GM19467 (cell line): ENCODE measurements at regions not wholly inside any gene's neighbourhood (a gene's known extent, or its start where the extent isn't known, plus 50 kb on each side); places are given as distances from the start of the nearest gene placed in this dataset.

ENCODE experiments used
- ATAC-seq: cut with Tn5 transposase; IDR thresholded peaks from one replicate; pipeline ENCODE4 v1.9.1; 2021; ENCODE audit warnings: mild to moderate bottlenecking, moderate library complexity; ENCODE audit not compliant: unreplicated experiment

DNA sequence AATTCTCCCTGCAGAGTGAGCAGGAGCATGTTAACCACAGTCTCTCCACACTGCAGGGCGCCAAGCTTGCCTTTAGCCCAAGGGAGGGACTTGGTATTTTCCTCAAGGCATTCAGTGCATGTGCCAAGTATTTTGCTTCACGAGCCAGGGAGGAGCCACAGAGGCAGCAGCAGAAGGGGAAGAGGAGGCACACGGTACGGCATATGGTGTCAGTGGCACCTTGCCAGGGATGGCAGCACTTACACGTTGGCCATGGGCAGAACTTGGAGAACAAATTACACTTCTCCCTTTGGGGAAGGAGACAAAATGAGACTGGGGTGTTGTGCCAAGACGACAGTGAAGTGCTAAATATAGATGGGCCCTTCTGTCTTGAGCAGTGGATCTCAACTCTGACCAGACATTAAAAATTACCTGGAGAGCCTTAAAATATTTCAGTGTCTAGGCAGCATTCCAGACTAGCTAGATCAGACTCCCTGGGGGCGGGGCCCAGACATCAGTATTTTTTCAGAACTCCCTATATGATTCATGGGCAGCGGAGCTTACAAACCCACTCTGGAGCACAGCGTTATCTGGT, 155.8 kb downstream of the DRD1 start:
- no peak for ATAC-seq

DNA sequence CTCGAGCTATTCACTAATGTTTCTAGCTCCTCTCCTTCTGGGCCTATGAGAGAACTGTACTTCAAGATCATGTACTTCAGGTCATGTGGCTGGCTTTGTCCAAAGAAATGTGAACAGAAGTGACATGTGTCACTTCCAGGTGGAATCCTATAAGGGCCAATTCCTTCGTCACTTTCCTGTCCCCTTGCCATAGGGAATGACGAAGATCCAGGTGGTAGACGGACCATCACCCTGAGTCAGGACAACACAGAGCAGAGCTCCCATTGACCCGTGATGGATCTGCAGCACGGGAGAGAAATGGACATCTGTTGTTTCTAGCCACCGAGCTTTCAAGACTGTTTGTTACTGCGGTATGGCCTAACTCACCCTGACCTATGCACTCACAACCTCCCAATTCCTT, 157.0 kb downstream of the DRD1 start:
- no peak for ATAC-seq

DNA sequence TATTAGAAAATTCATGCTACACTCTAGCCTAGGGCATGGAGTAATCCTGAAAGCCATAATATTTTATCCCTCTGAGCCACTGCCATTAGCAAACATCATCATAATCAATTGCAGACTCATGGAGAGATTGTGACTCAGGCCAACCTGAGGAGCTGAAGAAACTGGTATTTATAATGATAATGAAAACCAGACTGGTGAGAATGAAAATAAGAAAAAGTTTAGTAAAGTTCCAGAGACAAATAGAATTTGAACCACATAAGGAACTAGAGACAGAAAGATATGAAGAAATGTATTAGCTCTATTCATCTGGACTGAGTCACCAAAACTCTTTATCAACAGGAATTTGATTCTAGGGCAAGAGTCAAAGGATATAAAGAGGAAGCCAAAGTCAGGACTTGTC, 158.7 kb downstream of the DRD1 start:
- ATAC-seq = no peak

DNA sequence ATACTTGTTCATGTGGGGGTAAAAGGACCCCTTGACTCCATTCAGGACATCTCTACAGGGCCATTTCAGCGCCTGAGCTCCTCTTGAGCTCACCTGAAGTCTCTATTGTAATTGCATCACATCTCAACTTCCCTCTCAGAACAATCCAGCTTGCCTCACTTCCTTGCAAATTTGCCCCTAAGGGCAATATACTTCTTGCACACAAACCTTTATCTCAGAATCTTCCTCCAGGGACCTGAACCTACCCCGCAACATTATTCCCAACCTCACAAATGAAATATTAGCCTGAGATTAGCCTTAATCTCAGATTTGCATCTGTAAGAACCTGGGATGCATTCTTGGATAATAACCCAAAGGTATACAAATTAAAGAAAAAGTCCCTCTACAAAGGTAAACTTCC, 159.2 kb downstream of the DRD1 start:
- ATAC-seq = no peak

DNA sequence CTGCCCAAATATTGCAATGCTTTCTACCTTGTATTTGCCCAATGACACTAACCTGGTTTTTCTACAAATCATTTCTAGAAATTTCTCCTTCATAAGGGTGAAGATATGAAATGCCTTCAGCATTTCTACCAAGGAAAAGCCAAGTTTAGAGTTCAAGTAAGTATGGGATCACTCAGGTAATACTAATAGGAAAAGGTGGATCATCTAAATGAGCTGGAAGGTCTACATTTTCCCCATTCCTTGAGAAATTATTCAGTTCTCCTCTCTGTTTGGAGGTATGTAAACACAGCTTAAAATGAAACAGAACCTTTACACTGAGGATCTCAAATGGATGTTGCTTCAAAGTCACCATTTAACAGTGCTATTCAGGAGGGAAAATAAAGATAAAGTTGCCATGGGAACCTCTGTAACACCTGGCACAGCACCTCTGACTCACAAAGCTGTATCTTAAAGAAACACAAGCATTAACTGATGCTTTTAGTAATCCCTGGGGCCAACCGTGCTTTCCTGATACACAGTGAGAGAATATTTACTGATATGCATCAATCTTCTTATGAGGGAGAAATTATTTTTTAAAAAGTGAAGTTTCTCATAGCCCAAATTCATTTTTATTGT, 161.3 kb downstream of the DRD1 start:
- no peak for ATAC-seq

DNA sequence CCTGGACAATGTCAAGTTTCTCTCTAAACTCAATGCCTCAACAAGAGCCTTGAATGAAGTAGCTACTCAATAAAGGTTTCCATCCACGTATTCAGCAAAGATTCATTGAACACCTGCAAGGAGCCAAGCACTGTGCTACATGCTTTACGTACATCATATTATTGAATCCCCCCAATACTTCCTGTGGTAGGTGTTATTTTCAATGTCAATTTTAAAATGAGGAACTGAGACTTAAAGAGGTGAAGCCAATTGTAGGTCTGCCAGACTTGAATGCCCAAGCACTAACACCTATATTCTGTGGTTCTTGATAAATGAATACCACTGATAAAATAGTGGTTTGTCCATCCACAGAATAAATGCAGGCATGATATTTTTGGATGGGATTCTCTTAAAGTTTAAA, 162.3 kb downstream of the DRD1 start:
- ATAC-seq = no peak

DNA sequence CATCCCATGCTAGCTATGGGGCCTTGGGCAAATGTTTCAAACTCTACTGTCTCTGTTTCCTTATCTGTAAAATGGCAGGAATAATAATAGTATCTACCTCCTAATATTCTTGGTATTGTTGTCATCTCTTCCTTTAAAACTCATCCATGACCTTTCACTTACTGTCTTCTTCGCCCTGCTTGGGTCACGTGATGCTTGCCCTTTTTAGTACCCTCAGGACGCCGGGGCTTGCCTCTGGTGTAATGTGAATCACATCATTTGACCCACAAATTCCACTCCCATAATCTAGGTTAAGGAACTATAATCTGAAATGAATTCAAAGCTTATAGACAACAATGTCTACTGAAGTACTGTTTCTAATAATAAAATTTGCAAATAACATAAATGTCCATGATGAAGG, 162.7 kb downstream of the DRD1 start:
- ATAC-seq = no peak

DNA sequence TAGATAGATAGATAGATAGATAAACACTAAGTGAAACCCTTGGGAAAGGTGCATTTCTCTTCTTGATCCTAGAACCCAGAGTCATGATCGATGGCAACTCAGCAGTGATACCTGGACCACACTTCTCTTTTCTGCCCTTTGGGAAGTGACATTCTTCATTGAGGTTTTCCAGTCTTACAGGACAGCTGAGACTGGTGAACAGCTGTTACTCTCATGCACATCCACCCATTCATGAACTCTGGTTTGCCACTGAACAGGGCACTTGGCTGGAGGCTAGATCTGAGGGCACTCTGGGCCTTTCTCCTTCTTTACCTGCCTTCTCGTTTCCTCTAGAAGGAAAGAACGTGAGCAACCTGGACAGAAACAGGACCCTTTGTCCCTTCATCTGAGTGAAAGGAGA, 164.5 kb downstream of the DRD1 start:
- no peak for ATAC-seq

DNA sequence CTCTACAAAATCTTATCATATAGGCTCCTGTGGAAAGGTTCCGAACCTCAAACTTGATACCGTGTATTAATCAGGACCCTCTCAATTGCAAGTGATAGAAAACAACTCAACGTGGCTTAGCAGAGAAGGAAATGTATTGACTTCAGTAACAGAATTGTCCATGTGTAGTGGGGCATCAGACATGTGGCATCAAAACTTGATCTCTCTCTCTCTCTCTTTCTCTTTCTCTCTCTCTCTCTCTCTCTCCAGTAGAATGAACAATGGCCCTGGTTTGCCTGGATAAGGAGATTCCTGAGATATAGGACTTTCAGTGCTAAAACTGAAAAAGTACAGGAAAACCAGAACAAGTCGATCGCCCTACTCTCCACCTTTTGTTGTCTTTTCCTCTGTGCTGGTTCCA, 168.2 kb downstream of the DRD1 start:
- ATAC-seq = no peak

DNA sequence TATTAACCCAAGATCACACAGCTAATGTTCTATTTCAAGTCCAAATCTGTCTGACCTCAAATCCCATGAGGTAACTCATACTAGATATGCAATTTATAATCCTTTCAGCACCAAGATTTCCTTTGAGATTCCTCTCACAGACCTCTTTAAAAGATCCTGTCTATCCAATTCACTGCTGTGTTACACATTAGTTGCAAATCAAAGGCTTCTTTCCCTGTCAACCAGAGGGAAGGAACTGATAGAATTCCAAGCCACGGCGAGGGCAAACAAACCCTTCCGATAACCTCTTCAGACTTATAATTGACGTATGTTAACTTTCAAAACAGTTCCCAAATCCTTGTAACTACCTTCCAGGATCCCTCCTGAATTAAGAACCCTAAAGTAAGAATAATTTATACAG, 168.9 kb downstream of the DRD1 start:
- ATAC-seq = no peak

DNA sequence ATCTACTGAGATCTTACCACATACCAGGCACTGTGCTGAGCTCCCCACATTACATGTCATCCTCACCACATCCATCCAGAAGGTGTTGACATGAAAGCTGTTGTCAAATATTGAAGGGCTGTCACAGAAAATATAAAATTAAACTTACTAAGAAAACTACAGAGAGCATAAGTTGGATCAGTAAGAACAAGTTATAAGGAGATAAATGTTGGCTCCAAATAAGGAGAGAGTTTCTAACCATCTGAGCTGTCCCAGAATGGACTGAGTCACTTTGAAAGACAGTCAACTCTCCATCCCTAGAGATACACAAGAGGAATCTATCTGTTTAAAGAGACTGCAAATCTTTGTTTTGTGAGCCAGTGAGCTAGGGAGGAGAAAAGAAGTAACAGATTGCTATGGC, 169.8 kb downstream of the DRD1 start:
- no peak for ATAC-seq

DNA sequence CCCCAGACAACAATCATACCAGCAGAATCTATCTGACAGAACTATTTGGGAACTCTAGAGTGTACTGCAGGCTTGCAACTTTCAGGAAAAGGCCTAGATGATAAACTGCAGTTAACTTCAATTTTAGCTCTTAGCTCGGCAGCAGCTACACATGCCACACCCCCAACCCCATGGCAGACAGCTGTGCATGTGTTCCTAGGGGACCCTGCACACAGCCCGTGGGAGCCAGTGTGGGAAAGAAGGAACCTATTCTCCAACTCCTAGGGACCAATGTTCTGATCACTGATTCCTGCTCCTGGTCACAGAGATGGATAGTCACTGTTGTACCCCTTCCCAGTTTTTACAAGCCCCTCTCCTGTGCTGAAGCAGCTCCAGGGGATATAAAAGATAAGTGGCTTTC, 179.6 kb downstream of the DRD1 start:
- no peak for ATAC-seq

DNA sequence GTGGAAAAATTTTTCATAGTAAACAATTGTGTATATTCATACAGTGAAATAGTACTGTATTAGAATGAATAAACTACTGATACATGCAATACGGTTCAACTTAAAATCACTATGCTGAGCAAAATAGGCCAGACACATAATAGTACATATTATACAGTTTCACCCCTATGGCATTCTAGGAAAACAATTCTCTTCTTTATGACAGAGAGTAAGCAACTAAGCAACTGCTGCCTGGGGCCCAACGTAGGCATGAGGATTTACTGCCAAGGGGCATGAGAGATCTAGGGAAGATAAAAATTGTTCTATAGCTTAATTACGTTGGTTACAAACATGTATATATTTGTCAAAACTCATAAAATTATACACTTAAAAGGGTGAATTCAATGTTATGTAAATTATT, 180.2 kb downstream of the DRD1 start:
- no peak for ATAC-seq

DNA sequence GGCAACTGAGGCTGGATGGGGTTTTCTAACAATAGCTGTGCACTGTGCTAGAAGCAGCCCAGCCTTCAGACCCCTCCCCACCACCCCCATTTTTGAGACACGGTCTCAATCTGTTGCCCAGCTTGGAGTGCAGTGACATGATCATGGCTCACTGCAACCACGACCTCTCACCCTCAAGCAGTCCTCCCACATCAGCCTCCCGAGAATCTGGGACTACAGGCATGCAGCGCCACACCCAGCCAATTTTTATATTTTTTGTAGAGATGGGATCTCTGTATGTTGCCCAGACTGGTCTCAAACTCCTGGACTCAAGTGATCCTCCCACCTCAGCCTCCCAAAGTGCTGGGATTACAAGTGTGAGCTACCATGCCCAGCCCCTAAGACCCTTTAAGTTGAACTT, 182.5 kb downstream of the DRD1 start:
- no peak for ATAC-seq

DNA sequence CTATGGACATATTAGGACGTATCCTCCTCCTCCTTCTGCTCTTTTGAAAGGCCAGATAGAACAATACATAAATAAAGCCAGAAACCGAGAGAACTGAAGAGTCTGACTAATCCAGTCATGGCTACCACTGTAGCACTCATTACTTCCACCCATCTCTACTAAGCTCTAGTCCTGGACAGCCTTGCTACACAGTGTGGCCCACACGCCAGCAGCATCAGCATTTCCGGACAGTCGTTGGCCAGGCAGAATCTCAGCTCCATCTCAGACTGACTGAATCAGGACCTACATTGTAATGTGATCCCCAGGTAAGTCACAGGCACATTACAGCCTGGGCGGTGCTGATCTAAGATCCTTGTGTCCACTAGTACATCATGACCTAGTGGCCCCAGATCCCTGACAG, 182.9 kb downstream of the DRD1 start:
- no peak for ATAC-seq

DNA sequence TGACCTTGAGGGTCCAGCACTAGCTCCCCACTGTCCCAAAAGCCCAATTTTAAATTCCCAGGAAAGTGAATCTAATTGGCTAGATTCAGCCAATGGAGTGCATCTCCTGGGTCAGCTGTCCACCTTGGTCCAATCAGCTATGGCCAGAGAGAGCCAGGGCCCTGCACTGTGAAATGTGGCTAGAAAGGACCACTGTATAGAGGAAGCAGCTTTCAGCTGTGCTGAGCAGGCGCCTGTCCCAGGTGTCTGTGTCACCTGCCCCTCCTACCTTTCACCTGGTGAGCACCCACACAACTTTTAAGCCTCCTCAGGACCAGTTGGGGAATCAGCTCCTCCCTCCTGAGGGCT, 186.2 kb downstream of the DRD1 start:
- ATAC-seq = no peak

DNA sequence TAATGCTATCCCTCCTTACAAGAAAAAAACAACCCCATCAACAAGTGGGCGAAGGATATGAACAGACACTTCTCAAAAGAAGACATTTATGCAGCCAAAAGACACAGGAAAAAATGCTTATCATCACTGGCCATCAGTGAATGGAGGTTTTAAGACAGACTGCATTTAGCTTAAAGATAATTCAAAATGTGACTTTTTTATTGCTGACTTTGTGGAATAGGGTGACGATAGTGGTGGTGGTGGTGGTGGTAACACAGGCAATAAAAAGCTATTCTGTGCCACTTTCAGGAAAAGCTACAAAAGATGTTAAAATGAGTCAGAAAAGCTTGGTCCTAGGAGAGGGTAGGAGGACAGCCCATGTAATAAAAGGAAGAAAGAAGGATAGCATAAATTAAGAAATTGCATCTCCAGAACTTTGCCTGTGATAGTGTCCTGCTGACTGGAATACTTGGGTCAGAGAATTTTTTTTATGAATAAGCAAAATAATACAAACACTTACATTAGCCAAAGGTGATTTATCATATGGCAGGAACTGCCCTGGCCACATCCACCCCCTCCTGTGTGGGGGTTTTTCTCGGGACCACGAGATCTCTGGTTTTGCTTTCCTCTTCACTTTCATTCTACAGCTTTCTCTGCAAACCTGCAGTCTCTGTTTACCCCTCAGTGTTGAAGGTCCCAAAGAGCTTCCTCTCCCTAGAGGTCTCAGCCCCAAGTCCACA, 186.7 kb downstream of the DRD1 start:
- no peak for ATAC-seq

DNA sequence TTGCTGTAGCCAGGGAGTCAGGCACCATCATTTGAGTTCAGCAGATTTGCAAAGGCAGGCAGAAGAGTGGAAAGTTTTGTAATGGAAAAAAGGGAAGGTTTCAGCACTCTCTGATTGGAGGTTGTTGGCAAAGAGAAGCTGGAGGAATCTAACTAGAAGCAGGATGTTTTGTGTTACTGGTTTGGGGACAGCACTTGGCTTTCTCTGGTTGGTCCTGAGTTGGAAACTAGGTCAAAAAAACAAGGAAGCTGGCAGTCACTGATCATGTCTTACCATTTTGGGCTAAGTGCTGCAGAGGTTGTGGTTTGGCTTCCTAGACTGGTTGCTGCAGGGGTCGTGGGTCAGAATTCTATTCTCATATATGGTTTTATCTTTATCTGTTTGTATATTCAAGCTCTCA, 189.8 kb downstream of the DRD1 start:
- ATAC-seq = no peak

DNA sequence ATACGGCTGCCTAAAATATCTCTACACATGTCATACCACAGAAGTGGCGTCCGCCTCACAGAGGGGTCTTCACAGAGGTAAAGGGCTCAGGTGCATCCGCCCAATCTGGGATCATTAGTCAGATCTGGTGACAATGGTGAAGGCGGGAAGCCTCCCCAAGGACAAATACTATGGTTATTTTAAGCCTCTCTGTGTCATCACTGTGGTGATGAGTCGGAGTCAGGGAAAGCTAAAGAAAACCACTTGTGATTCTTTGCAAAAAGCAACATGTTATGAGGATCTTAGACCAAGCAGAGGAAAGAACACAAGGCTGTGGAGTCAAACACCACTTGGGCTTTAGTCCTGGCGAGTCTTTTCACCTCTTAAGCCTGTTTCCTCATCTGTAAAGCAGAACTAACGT, 190.4 kb downstream of the DRD1 start:
- ATAC-seq = no peak

DNA sequence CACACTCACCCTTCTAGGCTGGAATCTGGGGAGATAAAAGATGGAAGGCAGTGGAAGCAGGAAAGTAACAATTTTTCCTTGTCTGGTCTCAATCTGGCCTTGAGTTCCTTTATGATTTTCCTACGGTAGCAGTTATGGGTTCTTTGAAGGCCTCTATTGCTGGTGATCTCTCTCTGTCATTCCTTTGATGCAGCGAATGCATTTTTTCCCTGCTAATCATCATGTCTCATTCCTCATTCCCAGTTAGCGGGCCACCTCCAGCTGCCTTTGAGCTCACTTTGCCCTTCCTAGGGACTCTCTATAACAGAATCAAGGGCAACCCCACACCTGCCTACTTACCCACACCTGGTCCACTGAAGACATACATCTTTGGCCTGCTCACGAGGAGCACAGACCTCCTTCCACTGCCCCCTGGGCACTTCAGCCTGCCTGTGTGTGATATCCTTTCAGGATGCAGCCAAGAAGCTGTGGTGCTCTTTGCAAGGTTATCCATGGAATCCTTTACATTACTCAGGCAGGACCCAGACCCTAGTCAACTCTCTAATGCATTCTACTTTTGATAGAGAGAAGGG, 191.7 kb downstream of the DRD1 start:
- no peak for ATAC-seq

DNA sequence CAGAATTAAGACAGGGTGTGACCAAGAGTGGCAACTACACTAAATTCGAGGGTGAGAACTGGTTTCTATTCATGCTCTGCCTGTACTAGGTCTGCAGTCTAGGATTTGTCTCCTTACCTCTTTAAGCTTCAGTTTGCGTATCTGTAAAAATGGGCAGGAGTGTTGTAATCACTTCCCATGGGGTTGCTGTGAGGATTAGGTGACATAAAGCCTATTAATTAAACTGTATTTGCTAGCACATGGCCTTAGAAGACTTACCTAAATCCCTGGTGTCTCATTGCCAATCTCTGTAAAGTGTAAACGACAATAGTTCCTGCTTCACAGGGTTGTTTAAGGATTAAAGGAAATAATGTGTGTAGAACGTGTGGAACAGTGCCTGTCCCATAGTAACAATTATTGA, 193.6 kb downstream of the DRD1 start:
- ATAC-seq = no peak

DNA sequence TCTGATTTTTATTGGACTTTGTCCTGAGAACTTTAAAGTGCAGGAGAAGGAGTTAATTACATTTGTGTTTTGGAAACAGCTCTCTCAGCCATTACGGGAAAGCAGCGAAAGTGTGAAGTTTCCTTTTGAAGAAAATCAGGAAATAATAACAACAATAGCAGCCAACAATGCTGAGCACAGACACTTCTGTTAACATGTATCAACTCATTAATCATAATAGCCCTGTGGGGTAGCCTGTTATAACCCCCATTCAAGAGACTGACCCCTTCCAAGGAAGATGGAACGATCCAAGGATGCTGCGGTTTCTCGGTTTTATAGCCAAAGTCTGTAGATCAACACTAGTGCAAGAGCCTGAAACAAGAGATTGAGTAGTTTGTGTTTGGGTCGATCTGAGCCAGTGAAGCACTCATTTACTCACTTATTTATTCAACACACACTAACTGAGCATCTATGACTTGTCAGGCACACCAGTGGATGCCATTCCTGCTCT, 195.5 kb downstream of the DRD1 start:
- no peak for ATAC-seq
